Adrenal gland (tissue), 9 donors: ENCODE measurements at regions not wholly inside any gene's neighbourhood (a gene's known extent, or its start where the extent isn't known, plus 50 kb on each side); places are given as distances from the start of the nearest gene placed in this dataset.

Experiments
- DNase-seq, 7 donors: peaks; one replicate each; pipeline ENCODE4 v3.0.0-alpha.2; 2019 to 2020
- H3K27ac ChIP-seq, 5 donors: fragments of 200-600 bp; sonication (generic) in 4 of 5; 1 replicate in 3 of 5; 2 replicates in 2 of 5; pipeline versions ENCODE4 v1.5.1 to v1.8.0; 2016 to 2020; ENCODE audit warnings: mild to moderate bottlenecking in 1 of 5
- H3K27me3 ChIP-seq: fragments of 200-600 bp; 2 replicates; pipeline ENCODE4 v1.8.0; 2021
- H3K36me3 ChIP-seq, 2 donors: fragments of 200-600 bp; replicated peaks in 1 of 2; 1 replicate in 1 of 2; 2 replicates in 1 of 2; pipeline versions ENCODE4 v1.5.1 to v1.8.0; 2018 to 2022
- H3K4me1 ChIP-seq, 2 donors: fragments of 200-600 bp; replicated peaks in 1 of 2; 1 replicate in 1 of 2; 2 replicates in 1 of 2; pipeline versions ENCODE4 v1.5.1 to v1.8.0; 2018 to 2021
- H3K4me3 ChIP-seq, 4 donors: fragments of 200-600 bp; sonication (generic) in 3 of 4; one replicate each; pipeline ENCODE4 v1.5.1; 2016 to 2018
- H3K9me3 ChIP-seq, 3 donors: fragments of 200-600 bp; sonication (generic) in 1 of 3; replicated peaks in 1 of 3; 1 replicate in 2 of 3; 2 replicates in 1 of 3; pipeline versions ENCODE4 v1.5.1 to v1.8.0; 2016 to 2021
- CTCF ChIP-seq, 6 experiments: fragments of 450-650 bp in 4 of 6; fragments of 200-600 bp in 2 of 6; sonication (generic) in 1 of 6; IDR thresholded peaks; 1 replicate in 5 of 6; 2 replicates in 1 of 6; pipeline versions ENCODE4 v1.5.1 to v1.8.0; 2016 to 2021; ENCODE audit warnings: antibody characterized with exemption in 6 of 6, mild to moderate bottlenecking in 2 of 6, moderate library complexity in 1 of 6
- POLR2A ChIP-seq, 2 donors: fragments of 450-650 bp; IDR thresholded peaks; one replicate each; pipeline ENCODE4 v1.6.1; 2017; ENCODE audit warnings: antibody characterized with exemption in 2 of 2, mild to moderate bottlenecking in 2 of 2, moderate library complexity in 1 of 2
- WGBS, 4 donors: extraction: QIAGEN DNeasy Blood & Tissue Kit in 2 of 4; methylation state at CpG; one replicate each; pipeline versions ENCODE4 v1.1.5 to v1.1.7; 2013 to 2017; 5-methylcytosine and 5-hydroxymethylcytosine counted together
- intact Hi-C, 2 donors: fragments of 100-400 bp; cut with DNase I; formaldehyde crosslinking; loops; one replicate each; pipeline versions ENCODE4 v1.14.1 to v1.15.0; 2022 to 2023
- donor health status: healthy with polysubstance abuse.
- donor health status: Bipolar disorder and iron deficiency.
- donor health status: DM: yes; HTN: yes; CAD: no.
- donor health status: DM: no; HTN: no; CAD: no.
- donor health status: DM: no; HTN: no; CAD: no.

- DNase-seq = no peak
- TF ChIP-seq POLR2A (IDR thresholded peaks at IDR 0.05) (no peak), CTCF (IDR thresholded peaks at IDR 0.05) (no peak)
- Histone ChIP-seq H3K27ac (no peak overlapping the region), H3K9me3 (no peaks in the 10 kb centered on the region), H3K4me3 (no peak overlapping the region), H3K36me3 (no peaks in the 10 kb centered on the region), H3K27me3 (no peaks in the 10 kb centered on the region), H3K4me1 (no peaks in the 10 kb centered on the region)
- intact Hi-C loops = no loop called here
- 90 to 99% (median 95%) methylated on average over 3 of the region's 3 CpGs for WGBS, 4 donors
Measured at GRCh38 chr4:141896687-141897086, 260.3 kb downstream of the IL15 start.

- Histone ChIP-seq H3K27ac (no peak overlapping the region), H3K27me3 (no peaks in the 10 kb centered on the region), H3K4me1 (no peaks in the 10 kb centered on the region), H3K9me3 (no peaks in the 10 kb centered on the region), H3K36me3 (no peaks in the 10 kb centered on the region), H3K4me3 (no peak overlapping the region)
- intact Hi-C loops = no loop called here
- 38 to 64% (median 50%) methylated on average over 2 of the region's 2 CpGs for WGBS, 4 donors
- DNase-seq = no peak
- TF ChIP-seq POLR2A (IDR thresholded peaks at IDR 0.05) (no peak), CTCF (IDR thresholded peaks at IDR 0.05) (no peak)
Measured at GRCh38 chr4:141898346-141898745, 262.0 kb downstream of the IL15 start.

GRCh38 chr4:141899103-141899502, 262.7 kb downstream of the IL15 start:
- intact Hi-C loops = no loop called here
- DNase-seq = no peak
- no peaks in the 10 kb centered on the region for H3K27me3 ChIP-seq
- no peak for TF ChIP-seq CTCF (IDR thresholded peaks at IDR 0.05)
- TF ChIP-seq POLR2A (IDR thresholded peaks at IDR 0.05) = no peak
- no peaks in the 10 kb centered on the region for H3K9me3 ChIP-seq
- no peak overlapping the region for H3K4me3 ChIP-seq
- H3K27ac ChIP-seq = no peak overlapping the region
- 76 to 96% (median 77%) methylated on average over 1 of the region's 1 CpG for WGBS, 4 donors
- no peaks in the 10 kb centered on the region for H3K4me1 ChIP-seq
- no peaks in the 10 kb centered on the region for H3K36me3 ChIP-seq

- Histone ChIP-seq H3K4me3 (no peak overlapping the region), H3K4me1 (no peaks in the 10 kb centered on the region), H3K27ac (no peak overlapping the region), H3K9me3 (no peaks in the 10 kb centered on the region), H3K36me3 (no peaks in the 10 kb centered on the region), H3K27me3 (no peaks in the 10 kb centered on the region)
- intact Hi-C loops = no loop called here
- no peak for TF ChIP-seq POLR2A (IDR thresholded peaks at IDR 0.05)
- no peak for TF ChIP-seq CTCF (IDR thresholded peaks at IDR 0.05)
- DNase-seq = no peak
Measured at GRCh38 chr4:141899541-141899940, 263.2 kb downstream of the IL15 start.
